Calu3 (cell line): ENCODE measurements at regions not wholly inside any gene's neighbourhood (a gene's known extent, or its start where the extent isn't known, plus 50 kb on each side); places are given as distances from the start of the nearest gene placed in this dataset.
A peak's percentile ranks its signal among the peaks of the same experiment; 100 is the strongest.
"Not testable (repeated sequence)": the region's sequence is repeated elsewhere in the genome, so short reads cannot be mapped to it uniquely, and the experiment has no call there.

ENCODE experiments used
- BruUV-seq: library from RNA; stranded (reverse); fragments of 400-500 nt; replicated peaks from 2 replicates; lab custom pipeline; 2021; lab: Mats Ljungman, UMichigan
- CTCF ChIA-PET: fragments of 300-600 bp; sonication (Branson Sonifier 250); formaldehyde crosslinking; loops from one replicate; lab custom pipeline; 2022; ENCODE audit warnings: antibody characterized with exemption; lab: Charles Lee
- DNase-seq: peaks from one replicate; pipeline ENCODE4 v3.0.0; 2022
- H3K27ac Mint-ChIP-seq: one replicate; pipeline ENCODE4 v1.8.0; 2022; ENCODE audit warnings: mixed read lengths; ENCODE audit not compliant: unreplicated experiment
- H3K27me3 Mint-ChIP-seq: one replicate; pipeline ENCODE4 v1.8.0; 2022; ENCODE audit warnings: mixed read lengths; ENCODE audit not compliant: unreplicated experiment
- H3K36me3 Mint-ChIP-seq: one replicate; pipeline ENCODE4 v1.8.0; 2022; ENCODE audit warnings: mild to moderate bottlenecking, moderate library complexity, mixed read lengths; ENCODE audit not compliant: insufficient read depth, unreplicated experiment
- H3K4me1 Mint-ChIP-seq: one replicate; pipeline ENCODE4 v1.8.0; 2022; ENCODE audit warnings: mild to moderate bottlenecking, low read depth, mixed read lengths; ENCODE audit not compliant: unreplicated experiment
- H3K4me3 Mint-ChIP-seq: one replicate; pipeline ENCODE4 v1.8.0; 2022; ENCODE audit warnings: mild to moderate bottlenecking, low read depth, moderate library complexity, mixed read lengths; ENCODE audit not compliant: unreplicated experiment
- H3K9me3 Mint-ChIP-seq: one replicate; pipeline ENCODE4 v1.8.0; 2022; ENCODE audit warnings: low read depth, mixed read lengths; ENCODE audit not compliant: unreplicated experiment
- CTCF ChIP-seq: fragments of 200-600 bp; IDR thresholded peaks from one replicate; pipeline ENCODE4 v1.8.0; 2022; ENCODE audit warnings: antibody characterized with exemption; ENCODE audit not compliant: unreplicated experiment
- intact Hi-C: fragments of 100-400 bp; cut with micrococcal nuclease; formaldehyde crosslinking; loops from one replicate; pipeline ENCODE4 v1.10.0; 2022; ENCODE audit not compliant: unreplicated experiment

- CTCF ChIA-PET, result interaction anchor here (1.0 kb wide), 1 partner anchor 10 kb away, joined by 9 read pairs; no protein-coding TSS in a partner anchor
- H3K36me3 Mint-ChIP-seq, result no peaks in the 10 kb centered on the region
- no peak for TF ChIP-seq CTCF
- BruUV-seq, result no TSS peak
- H3K27ac Mint-ChIP-seq, result peak overlapping the region; percentile 77
- peaks cover 5% of the 10 kb centered on the region for H3K9me3 Mint-ChIP-seq
- peaks cover 24% of the 10 kb centered on the region for H3K4me1 Mint-ChIP-seq
- no peaks in the 10 kb centered on the region for H3K27me3 Mint-ChIP-seq
- intact Hi-C loops, result loop anchor here (5.0 kb wide), 1 partner anchor 129 kb away; no protein-coding TSS in a partner anchor
- H3K4me3 Mint-ChIP-seq, result no peak overlapping the region
- no peak for DNase-seq
Measured at GRCh38 chr6:27168108-27168507, 79.4 kb upstream of the PRSS16 start.

DNA sequence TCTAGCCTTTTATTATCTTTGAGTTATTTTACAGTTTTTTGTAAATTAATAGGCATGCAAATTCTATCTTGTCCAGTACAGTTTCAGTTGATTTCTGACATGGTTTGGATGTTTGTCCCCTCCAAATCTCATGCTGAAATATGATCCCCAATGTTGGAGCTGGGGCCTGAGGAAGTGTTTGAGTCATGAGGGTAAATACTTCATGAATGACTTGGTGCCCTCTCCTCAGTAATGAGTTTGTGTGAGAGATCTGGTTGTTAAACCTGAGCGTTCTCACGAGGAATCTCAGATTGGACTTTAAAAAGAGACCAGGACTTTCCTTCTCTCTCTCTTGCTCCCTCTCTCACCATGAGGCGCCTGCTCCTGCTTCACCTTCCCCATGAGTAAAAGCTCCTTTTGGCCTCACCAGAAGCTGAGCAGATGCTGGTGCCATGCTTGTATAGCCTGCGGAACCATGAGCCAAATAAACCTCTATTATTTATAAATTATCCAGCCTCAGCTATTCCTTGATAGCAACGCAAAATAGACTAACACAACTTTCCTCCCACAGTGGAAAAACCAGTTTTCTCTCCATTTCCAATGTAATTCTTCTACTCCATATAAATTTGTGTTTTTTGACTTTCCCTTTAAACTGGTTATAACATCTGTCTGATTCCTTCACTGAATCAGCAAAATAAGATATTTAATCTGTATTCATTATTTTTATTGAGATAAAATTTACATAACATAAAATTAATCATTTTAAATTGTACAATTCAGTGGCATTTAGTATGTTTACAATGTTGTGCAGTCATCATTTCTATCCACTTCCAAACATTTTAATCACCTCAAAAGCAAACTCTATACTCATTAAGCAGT is 78.7 kb upstream of the PRSS16 start:
- DNase-seq, result peak; percentile 23
- H3K27me3 Mint-ChIP-seq, result no peaks in the 10 kb centered on the region
- no peak for TF ChIP-seq CTCF
- CTCF ChIA-PET, result interaction anchor here (0.6 to 1.0 kb wide), 2 partner anchors 9 to 1831 kb away, joined by 3 to 9 read pairs; no protein-coding TSS in a partner anchor
- H3K9me3 Mint-ChIP-seq, result peaks cover 5% of the 10 kb centered on the region
- no TSS peak for BruUV-seq
- H3K4me3 Mint-ChIP-seq, result no peak overlapping the region
- H3K4me1 Mint-ChIP-seq, result peaks cover 18% of the 10 kb centered on the region
- intact Hi-C loops, result loop anchor here (5.0 kb wide), 1 partner anchor 128 kb away; no protein-coding TSS in a partner anchor
- no peaks in the 10 kb centered on the region for H3K36me3 Mint-ChIP-seq
- H3K27ac Mint-ChIP-seq, result peak overlapping the region; percentile 77

DNA sequence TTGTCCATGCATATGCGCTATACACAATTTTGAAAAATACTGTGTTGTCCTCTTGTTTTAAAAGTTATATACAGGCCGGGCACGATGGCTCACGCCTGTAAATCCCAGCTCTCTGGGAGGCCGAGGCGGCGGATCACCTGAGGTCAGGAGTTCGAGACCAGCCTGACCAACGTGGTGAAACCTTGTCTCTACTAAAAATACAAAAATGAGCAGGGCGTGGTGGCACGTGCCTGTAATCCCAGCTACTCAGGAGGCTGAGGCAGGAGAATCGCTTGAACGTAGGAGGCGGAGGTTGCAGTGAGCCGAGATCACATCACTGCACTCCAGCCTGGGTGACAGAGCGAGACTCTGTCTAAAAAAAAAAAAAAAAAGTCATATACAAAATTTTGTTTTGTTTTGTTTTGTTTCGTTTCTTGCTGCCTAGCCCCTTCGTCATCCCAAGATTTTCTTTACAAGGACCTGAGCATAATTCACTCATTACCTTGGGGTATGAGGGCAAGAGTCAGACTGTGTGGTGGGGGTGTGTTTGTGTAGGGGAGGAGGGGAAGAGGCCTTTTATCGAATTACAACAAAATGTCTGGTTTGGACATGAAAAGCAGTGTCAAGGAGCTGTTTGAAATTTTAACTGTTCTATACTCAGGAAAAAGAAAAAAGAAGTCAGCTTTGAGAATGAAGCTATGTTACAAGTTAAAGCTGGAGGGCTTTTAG is 74.8 kb upstream of the PRSS16 start:
- intact Hi-C loops, H3K27ac Mint-ChIP-seq, H3K4me3 Mint-ChIP-seq, H3K27me3 Mint-ChIP-seq, DNase-seq, BruUV-seq, H3K9me3 Mint-ChIP-seq: not testable (repeated sequence)
- CTCF ChIA-PET, result interaction anchor here (0.7 to 0.8 kb wide), 4 partner anchors 156 to 1193 kb away, joined by 3 to 8 read pairs (median 4); no protein-coding TSS in a partner anchor
- peaks cover 13% of the 10 kb centered on the region for H3K4me1 Mint-ChIP-seq
- H3K36me3 Mint-ChIP-seq, result peaks cover 15% of the 10 kb centered on the region

GRCh38 chr6:27173232-27173601 is 74.3 kb upstream of the PRSS16 start:
- DNase-seq, H3K27me3 Mint-ChIP-seq, intact Hi-C loops, H3K4me3 Mint-ChIP-seq, H3K9me3 Mint-ChIP-seq, BruUV-seq, H3K27ac Mint-ChIP-seq: not testable (repeated sequence)
- CTCF ChIA-PET, result interaction anchor here (0.7 to 0.8 kb wide), 4 partner anchors 156 to 1194 kb away, joined by 3 to 8 read pairs (median 4); no protein-coding TSS in a partner anchor
- peaks cover 21% of the 10 kb centered on the region for H3K36me3 Mint-ChIP-seq
- H3K4me1 Mint-ChIP-seq, result peaks cover 13% of the 10 kb centered on the region

GRCh38 chr6:27174958-27175357 is 72.5 kb upstream of the PRSS16 start:
- BruUV-seq, result no TSS peak

More at GRCh38 chr6:27174958-27175357, 72.5 kb upstream of the PRSS16 start:
- intact Hi-C loops, result loop anchor here (5.0 kb wide), 1 partner anchor 302 kb away; no protein-coding TSS in a partner anchor
- no peaks in the 10 kb centered on the region for H3K4me1 Mint-ChIP-seq
- no peak for TF ChIP-seq CTCF
- peaks cover 30% of the 10 kb centered on the region for H3K36me3 Mint-ChIP-seq
- CTCF ChIA-PET, result no interaction called here
- no peak overlapping the region for H3K27ac Mint-ChIP-seq
- DNase-seq, result no peak
- peaks cover 5% of the 10 kb centered on the region for H3K9me3 Mint-ChIP-seq
- no peaks in the 10 kb centered on the region for H3K27me3 Mint-ChIP-seq
- H3K4me3 Mint-ChIP-seq, result no peak overlapping the region
